ENCODE measurements at regions not wholly inside any gene's neighbourhood (a gene's known extent, or its start where the extent isn't known, plus 50 kb on each side); places are given as distances from the start of the nearest gene placed in this dataset.

GRCh38 chr4:32633421-32633820 is 1913.3 kb downstream of the PCDH7 start:
- DNase-seq (ENCODE audit: low spot score), result no peak
- TF ChIP-seq CTCF (IDR thresholded peaks at IDR 0.05), result no peak
- no peak overlapping the region for H3K27ac ChIP-seq
- H3K4me3 ChIP-seq, result no peak overlapping the region

GRCh38 chr4:32645653-32646052 is 1925.5 kb downstream of the PCDH7 start:
- TF ChIP-seq CTCF (IDR thresholded peaks at IDR 0.05), result no peak
- H3K27ac ChIP-seq, result no peak overlapping the region
- DNase-seq (ENCODE audit: low spot score), result no peak
- no peak overlapping the region for H3K4me3 ChIP-seq

GRCh38 chr4:32658019-32658418 is 1937.8 kb downstream of the PCDH7 start:
- Histone ChIP-seq H3K27ac (no peak overlapping the region), H3K4me3 (no peak overlapping the region)
- no peak for TF ChIP-seq CTCF (IDR thresholded peaks at IDR 0.05)
- DNase-seq (ENCODE audit: low spot score), result no peak

GRCh38 chr4:32661229-32661628 is 1941.1 kb downstream of the PCDH7 start:
- Histone ChIP-seq H3K4me3 (no peak overlapping the region), H3K27ac (no peak overlapping the region)
- no peak for DNase-seq (ENCODE audit: low spot score)
- TF ChIP-seq CTCF (IDR thresholded peaks at IDR 0.05), result no peak

GRCh38 chr4:32662803-32663202 is 1942.6 kb downstream of the PCDH7 start:
- Histone ChIP-seq H3K4me3 (no peak overlapping the region), H3K27ac (no peak overlapping the region)
- no peak for DNase-seq (ENCODE audit: low spot score)
- no peak for TF ChIP-seq CTCF (IDR thresholded peaks at IDR 0.05)

- DNase-seq (ENCODE audit: low spot score), result no peak
- H3K27ac ChIP-seq, result no peak overlapping the region
- no peak for TF ChIP-seq CTCF (IDR thresholded peaks at IDR 0.05)
- no peak overlapping the region for H3K4me3 ChIP-seq
Observed at GRCh38 chr4:32672359-32672758, 1952.2 kb downstream of the PCDH7 start.

GRCh38 chr4:32680946-32681345 is 1960.8 kb downstream of the PCDH7 start:
- no peak for DNase-seq (ENCODE audit: low spot score)
- no peak overlapping the region for H3K27ac ChIP-seq
- no peak for TF ChIP-seq CTCF (IDR thresholded peaks at IDR 0.05)

More at GRCh38 chr4:32680946-32681345, 1960.8 kb downstream of the PCDH7 start:
- H3K4me3 ChIP-seq, result no peak overlapping the region
